ENCODE measurements at regions not wholly inside any gene's neighbourhood (a gene's known extent, or its start where the extent isn't known, plus 50 kb on each side); places are given as distances from the start of the nearest gene placed in this dataset.

DNA sequence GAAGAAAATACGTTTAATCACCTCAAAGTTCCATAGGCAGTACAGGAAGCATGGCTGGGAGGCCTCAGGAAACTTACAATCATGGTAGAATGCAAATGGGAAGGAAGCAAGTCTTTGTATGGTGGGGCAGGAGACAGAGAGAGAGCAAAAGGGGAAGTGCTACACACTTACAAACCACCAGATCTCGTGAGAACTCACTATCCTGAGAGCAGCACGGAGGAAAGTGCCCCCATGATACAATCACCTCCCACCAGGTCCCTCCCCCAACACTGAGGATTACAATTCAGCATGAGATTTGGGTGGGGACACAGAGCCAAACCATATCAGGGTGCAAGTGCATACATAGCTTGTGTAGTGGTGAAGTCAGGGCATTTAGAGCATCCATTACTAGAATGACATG lies 92.3 kb upstream of the ANKRD10 start:
- DNase-seq (ENCODE audit: extremely low read depth, low read depth) = no peak
- H3K4me3 ChIP-seq (replicated peaks; ENCODE audit: low read depth, low read length) = no peak overlapping the region
- no peak for TF ChIP-seq CTCF (IDR thresholded peaks at IDR 0.05; ENCODE audit: low read depth, low read length, missing control alignments)

GRCh38 chr13:111006506-111007031 lies 91.7 kb upstream of the ANKRD10 start:
- no peak overlapping the region for H3K4me3 ChIP-seq (replicated peaks; ENCODE audit: low read depth, low read length)
- DNase-seq (ENCODE audit: extremely low read depth, low read depth) = no peak
- TF ChIP-seq CTCF (IDR thresholded peaks at IDR 0.05; ENCODE audit: low read depth, low read length, missing control alignments) = no peak

GRCh38 chr13:111005808-111006505 lies 91.1 kb upstream of the ANKRD10 start:
- no peak for TF ChIP-seq CTCF (IDR thresholded peaks at IDR 0.05; ENCODE audit: low read depth, low read length, missing control alignments)
- DNase-seq (ENCODE audit: extremely low read depth, low read depth) = no peak
- H3K4me3 ChIP-seq (replicated peaks; ENCODE audit: low read depth, low read length) = no peak overlapping the region

GRCh38 chr13:111005364-111005763 lies 90.5 kb upstream of the ANKRD10 start:
- no peak overlapping the region for H3K4me3 ChIP-seq (replicated peaks; ENCODE audit: low read depth, low read length)
- no peak for TF ChIP-seq CTCF (IDR thresholded peaks at IDR 0.05; ENCODE audit: low read depth, low read length, missing control alignments)
- DNase-seq (ENCODE audit: extremely low read depth, low read depth) = no peak

- TF ChIP-seq CTCF (IDR thresholded peaks at IDR 0.05; ENCODE audit: low read depth, low read length, missing control alignments) = no peak
- DNase-seq (ENCODE audit: extremely low read depth, low read depth) = no peak
- no peak overlapping the region for H3K4me3 ChIP-seq (replicated peaks; ENCODE audit: low read depth, low read length)
Observed at GRCh38 chr13:111004444-111004843, 89.6 kb upstream of the ANKRD10 start.

GRCh38 chr13:111001636-111002035 lies 86.8 kb upstream of the ANKRD10 start:
- DNase-seq (ENCODE audit: extremely low read depth, low read depth) = no peak
- H3K4me3 ChIP-seq (replicated peaks; ENCODE audit: low read depth, low read length) = no peak overlapping the region
- no peak for TF ChIP-seq CTCF (IDR thresholded peaks at IDR 0.05; ENCODE audit: low read depth, low read length, missing control alignments)

DNA sequence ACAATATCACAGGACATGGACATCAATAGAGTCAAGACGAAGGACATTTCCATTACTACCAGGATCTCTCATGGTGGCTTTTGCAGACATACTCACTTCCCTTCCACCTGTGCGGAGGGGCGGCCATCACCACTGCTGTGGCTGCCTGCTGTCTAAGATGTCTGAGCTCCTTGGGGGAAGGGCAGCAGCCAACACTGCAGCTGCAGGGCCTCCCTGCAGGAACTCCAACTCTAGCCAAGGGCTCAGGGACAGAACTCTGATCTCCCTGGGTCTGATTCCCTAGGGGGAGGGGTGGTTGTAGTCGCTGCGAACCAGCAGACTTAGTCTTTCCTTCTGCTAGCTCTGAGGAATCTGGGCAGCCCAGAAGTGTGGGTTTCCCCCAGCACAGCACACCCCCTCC lies 78.9 kb upstream of the ANKRD10 start:
- H3K4me3 ChIP-seq (replicated peaks; ENCODE audit: low read depth, low read length) = no peak overlapping the region
- DNase-seq (ENCODE audit: extremely low read depth, low read depth) = no peak
- TF ChIP-seq CTCF (IDR thresholded peaks at IDR 0.05; ENCODE audit: low read depth, low read length, missing control alignments) = no peak

Data from HFF-Myc (cell line).